ENCODE measurements at regions not wholly inside any gene's neighbourhood (a gene's known extent, or its start where the extent isn't known, plus 50 kb on each side); places are given as distances from the start of the nearest gene placed in this dataset.
"Not testable (repeated sequence)": the region's sequence is repeated elsewhere in the genome, so short reads cannot be mapped to it uniquely, and the experiment has no call there.

DNA sequence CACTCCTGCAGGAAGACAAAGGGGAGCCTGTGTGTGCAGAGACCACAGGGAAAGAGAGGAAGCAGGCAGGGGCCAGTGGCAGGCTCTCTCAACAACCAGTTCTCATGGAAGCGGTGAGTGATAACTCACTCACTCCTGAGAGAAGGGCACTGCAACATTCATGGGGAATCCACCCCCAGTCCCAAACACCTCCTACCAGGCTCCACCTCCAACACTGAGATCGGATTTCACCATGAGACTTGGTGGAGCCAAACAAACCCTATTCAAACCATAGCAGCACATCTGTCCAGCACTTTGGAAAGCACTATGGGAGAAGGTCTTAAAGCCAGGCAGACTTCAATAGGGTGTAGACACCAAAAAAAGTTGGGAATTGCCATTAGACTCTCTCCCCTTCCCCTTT lies 345.7 kb upstream of the SPRED2 start:
- H3K27ac ChIP-seq = no peak overlapping the region

DNA sequence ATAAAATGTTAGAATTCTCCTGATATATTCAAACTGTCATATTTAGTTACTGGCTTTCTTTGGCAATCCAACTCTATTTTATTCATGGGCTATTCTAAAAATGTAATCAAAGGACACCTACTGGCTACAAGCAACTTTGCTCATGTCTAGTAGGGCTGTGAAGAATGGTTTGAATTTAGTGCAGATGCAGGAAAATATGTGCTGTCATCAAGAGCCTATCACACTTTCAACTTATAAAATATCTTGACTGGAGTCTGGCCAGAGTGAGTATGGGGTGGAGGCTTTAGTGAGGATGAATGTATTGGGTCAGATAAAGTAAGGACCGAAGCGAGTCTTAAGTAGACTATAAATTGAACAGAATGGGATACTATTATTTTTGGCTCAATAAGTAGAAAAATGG lies 343.4 kb upstream of the SPRED2 start:
- H3K27ac ChIP-seq = no peak overlapping the region
- no peak for DNase-seq (ENCODE audit: low read depth, low spot score)

More for the DNA sequence above, 345.7 kb upstream of the SPRED2 start:
- DNase-seq (ENCODE audit: low read depth, low spot score) = no peak

DNA sequence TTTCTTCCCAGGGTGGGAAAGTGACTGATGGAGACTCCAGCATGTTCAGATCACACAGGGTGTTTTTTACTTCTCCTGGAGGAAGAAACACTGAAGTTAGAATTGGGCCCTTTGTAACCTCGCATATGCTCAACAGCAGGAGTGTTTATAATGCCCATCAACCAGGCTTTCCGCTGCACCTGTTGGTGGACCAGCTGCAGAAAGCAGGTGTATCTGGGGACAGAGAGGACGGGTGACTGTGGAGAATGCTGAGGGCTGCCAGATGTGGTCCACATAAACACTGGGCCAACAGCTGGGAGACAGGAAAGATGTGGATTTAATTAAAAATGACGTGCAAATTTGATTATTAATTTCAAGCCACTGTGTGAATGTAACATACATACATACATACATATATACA lies 335.5 kb upstream of the SPRED2 start:
- DNase-seq (ENCODE audit: low read depth, low spot score) = no peak
- H3K27ac ChIP-seq = no peak overlapping the region

DNA sequence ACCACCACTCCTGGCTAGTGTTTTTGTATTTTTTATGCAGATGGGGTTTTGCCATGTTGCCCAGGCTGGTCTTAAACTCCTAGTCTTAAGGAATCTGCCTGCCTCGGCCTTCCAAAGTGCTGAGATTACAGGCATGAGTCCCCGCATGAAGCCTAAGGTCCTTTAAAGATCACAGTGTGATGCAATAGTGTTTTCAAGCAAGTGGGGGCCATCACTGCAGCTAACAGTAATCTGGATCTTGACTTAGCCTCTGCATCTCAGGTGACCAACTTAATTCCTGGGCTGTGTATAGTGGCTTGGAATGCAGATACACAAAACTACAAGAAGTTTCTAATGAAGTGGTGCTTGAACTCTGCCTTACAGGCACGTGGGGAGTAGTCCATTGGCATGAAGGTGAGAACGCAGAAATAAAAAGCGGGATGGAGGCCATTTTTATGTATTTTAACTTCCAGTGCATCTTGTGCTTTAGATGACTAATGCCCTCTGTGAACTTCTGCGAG lies 334.4 kb upstream of the SPRED2 start:
- no peak for DNase-seq (ENCODE audit: low read depth, low spot score)
- H3K27ac ChIP-seq = no peak overlapping the region

DNA sequence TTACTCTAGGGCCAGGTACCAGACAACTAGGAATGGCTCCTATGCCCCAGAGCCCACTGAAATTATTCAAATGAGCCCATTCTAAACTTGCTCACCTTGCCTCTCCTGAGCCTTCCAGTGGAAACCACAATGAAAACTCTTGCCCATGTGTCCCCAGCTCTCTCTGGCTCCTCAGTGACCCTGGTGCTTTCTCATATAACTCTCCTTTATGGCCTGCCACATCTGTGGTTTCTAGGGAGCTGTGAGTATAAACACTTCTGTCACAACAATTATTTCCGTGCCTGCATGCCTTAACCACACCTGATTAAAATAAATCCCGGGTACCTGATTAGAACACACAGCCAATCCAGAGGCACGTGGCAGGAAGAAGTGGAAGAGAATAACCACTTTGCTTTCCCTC lies 333.0 kb upstream of the SPRED2 start:
- DNase-seq (ENCODE audit: low read depth, low spot score) = no peak
- no peak overlapping the region for H3K27ac ChIP-seq

- no peak overlapping the region for H3K27ac ChIP-seq
- no peak for DNase-seq (ENCODE audit: low read depth, low spot score)
Measured at GRCh38 chr2:65762068-65762467, 329.7 kb upstream of the SPRED2 start.

- peak; percentile 40 for DNase-seq (ENCODE audit: low read depth, low spot score)
Measured at GRCh38 chr2:65754219-65754618, 321.8 kb upstream of the SPRED2 start.

DNA sequence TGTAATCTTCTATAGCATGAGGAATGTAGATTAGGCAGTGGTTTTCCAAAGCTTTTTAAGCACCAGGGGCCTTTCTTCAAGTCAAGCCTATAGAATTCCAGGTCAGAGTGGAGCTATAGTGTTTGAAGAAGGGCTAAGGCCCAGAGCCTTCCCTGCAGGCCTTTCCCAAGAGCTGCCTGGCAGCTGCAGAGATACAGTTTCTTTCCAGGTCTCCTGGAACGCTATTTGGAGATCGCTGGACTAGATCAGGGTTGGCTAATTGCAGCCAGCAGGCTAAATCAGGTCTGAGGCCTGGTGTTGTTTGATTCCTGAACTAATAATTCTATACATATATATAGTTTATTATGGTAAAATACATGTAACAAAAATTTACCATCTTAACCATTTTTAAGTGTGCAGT lies 319.0 kb upstream of the SPRED2 start:
- DNase-seq (ENCODE audit: low read depth, low spot score) = no peak
- H3K27ac ChIP-seq = no peak overlapping the region

More at GRCh38 chr2:65754219-65754618, 321.8 kb upstream of the SPRED2 start:
- no peak overlapping the region for H3K27ac ChIP-seq

DNA sequence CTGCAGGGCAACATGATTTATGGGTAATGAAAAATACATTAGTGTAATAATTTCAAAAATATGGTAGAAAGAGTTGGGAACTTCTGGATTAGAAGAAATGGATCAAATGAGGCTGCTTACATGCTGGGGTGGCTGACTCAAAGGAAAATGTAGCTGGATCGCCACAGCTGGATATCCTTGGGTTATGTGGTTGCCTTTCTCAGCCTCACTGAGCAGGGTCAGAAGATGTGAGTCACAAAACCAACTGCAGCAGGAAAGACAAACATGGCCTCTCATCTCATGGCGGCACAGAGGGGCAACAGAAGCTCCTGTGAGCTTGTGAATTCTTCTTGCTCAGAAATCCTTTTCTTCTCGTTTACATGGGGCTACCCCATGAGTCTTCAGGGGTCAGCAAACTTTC lies 317.1 kb upstream of the SPRED2 start:
- no peak for DNase-seq (ENCODE audit: low read depth, low spot score)

DNA sequence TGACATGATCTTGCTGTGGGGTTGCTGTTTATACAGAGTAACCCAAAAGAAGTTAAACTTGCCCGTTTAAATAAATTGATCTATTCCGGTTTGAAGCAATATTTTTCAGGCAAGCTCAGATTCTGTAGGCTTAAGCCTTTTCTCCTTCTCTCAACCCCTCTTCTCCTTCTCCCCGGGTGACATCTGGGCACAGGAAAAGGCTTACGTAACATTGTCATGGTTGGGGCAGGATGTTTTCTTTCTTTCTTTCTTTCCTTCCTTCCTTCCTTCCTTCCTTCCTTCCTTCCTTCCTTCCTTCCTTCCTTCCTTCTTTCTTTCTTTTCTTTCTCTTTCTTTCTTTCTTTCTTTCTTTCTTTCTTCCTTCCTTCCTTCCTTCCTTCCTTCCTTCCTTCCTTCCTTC lies 315.5 kb upstream of the SPRED2 start:
- H3K27ac ChIP-seq; DNase-seq (ENCODE audit: low read depth, low spot score): not testable (repeated sequence)

More for the DNA sequence above, 317.1 kb upstream of the SPRED2 start:
- H3K27ac ChIP-seq = no peak overlapping the region

DNA sequence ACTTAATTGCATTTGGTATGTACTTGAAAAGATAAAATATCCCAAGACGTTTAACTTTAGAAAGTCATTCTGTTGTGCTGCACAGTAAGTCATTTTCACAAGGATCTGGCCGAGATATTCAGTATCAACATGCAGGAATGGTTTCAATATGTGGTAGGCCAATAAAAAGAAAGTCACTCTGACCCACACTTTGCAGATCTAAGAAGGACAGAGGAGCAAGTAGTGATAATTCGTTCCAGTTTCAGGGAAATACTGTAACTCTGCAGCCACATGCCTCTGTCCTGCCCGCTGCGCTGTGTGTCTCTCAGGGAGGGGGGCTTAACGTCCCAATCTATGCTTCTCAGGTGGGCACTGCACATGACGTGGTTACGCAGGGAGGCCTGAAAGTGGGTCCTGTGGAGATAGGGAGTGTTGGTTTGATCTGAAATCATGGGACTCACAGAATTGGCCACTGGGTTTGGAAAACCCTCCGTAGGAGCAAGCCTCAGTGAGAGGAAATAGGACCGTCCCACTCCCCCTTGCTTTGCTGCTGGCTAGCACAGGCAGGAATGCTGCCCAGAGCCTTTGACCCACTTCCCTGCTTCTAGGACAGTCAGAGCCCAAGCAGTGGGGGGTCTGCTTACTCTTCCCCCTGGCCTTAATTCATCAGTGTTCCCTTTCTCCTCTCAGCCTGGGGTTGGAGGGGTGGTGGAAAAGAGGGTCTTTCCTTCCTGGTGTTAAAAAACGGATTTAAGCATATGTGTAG lies 314.7 kb upstream of the SPRED2 start:
- no peak overlapping the region for H3K27ac ChIP-seq
- DNase-seq (ENCODE audit: low read depth, low spot score) = no peak

DNA sequence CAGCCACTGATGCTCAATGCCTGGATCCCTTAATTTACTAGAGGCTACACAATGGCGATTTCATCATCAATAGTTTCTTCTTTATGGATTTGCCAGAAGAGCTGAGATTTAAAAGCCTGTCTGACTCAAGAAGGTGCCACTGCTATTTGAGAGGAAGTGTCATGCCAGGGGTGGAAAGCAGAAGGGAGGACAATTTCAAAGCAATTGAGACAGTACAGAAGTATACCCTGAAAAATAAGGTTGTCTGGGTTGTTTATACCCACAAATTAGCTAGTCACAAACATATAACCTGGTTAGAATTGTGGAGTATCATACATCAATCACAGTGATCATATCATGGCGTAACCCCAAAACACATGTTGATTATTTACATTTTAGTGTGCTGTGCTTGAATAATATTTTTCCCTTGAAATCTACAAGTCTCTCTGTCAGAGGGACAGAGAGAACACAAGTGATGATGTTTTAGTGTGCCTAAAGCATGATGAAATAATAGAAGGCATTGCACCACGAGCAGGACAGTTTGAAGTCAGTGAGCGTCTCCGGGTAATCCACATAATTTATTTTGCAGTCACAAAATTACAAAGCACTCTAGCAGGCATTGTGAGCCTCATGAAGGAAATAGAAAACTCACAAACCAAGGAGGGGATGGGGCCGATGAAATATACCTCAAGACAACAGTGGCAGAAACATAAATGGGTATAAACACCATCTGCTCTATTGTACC lies 312.2 kb upstream of the SPRED2 start:
- DNase-seq (ENCODE audit: low read depth, low spot score) = no peak
- no peak overlapping the region for H3K27ac ChIP-seq

DNA sequence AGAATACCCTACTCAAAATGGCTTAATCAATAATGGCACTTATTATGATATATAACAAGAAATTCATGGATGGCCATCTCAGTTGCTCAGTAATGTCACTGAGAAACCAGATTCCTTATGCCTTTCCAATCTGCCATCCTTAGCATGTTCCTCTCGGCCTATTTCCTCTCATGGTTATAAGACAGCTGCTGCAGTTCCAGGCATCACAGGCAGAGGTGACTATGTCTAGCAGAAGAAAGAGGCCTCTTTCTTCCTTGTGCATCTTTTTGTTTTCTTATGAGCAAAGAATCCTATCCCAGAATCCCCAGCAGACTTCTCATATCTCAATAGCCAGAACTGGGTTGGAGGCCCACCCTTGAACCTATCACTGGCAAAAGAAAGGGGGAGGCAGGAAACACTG lies 310.6 kb upstream of the SPRED2 start:
- no peak for DNase-seq (ENCODE audit: low read depth, low spot score)
- no peak overlapping the region for H3K27ac ChIP-seq

GRCh38 chr2:65739927-65740326 lies 307.5 kb upstream of the SPRED2 start:
- DNase-seq (ENCODE audit: low read depth, low spot score) = no peak
- H3K27ac ChIP-seq = no peak overlapping the region

GRCh38 chr2:65737452-65738011 lies 305.1 kb upstream of the SPRED2 start:
- peak overlapping the region; percentile 20 for H3K27ac ChIP-seq
- no peak for DNase-seq (ENCODE audit: low read depth, low spot score)

GRCh38 chr2:65731476-65731875 lies 299.1 kb upstream of the SPRED2 start:
- no peak overlapping the region for H3K27ac ChIP-seq
- no peak for DNase-seq (ENCODE audit: low read depth, low spot score)

DNA sequence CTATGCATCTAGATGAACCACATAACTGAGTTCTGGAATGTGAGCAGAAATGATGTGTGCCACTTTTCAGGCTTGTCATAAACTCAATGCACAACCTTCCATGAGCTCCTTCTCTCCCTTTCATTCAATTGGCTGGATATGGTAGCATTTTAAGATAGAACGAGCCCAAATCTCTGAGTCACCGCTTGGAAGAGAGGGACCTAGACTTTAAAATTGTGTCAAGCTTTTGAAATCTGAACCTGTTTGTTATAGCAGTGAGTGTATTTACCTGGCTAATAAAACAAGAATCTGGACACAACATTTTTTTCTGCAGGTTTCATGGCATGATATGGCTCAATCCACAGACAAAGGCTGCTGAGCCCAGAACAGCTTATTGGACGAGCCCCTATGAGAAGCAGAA lies 297.8 kb upstream of the SPRED2 start:
- H3K27ac ChIP-seq = peak overlapping the region; percentile 85
- no peak for DNase-seq (ENCODE audit: low read depth, low spot score)

DNA sequence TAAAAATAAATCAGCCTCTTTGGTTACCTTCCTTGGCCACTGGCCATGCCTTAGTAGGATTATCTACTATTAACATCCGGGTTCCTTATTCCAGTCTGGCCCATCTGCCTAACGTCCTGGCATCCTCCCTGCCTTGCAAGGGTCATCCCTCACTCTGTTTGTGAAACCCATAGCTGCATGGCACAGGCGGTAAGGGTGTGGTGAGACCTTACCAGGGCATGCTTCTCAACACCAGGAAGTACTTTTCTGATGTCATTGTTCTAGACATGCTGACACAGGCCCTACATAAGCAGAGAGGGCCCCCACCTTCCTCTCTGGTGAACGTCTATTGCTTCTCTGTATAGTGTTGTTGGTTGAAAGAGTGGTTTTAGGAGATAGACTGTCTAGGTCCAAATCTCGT lies 296.8 kb upstream of the SPRED2 start:
- peak overlapping the region; percentile 85 for H3K27ac ChIP-seq
- peak; percentile 93 for DNase-seq (ENCODE audit: low read depth, low spot score)

DNA sequence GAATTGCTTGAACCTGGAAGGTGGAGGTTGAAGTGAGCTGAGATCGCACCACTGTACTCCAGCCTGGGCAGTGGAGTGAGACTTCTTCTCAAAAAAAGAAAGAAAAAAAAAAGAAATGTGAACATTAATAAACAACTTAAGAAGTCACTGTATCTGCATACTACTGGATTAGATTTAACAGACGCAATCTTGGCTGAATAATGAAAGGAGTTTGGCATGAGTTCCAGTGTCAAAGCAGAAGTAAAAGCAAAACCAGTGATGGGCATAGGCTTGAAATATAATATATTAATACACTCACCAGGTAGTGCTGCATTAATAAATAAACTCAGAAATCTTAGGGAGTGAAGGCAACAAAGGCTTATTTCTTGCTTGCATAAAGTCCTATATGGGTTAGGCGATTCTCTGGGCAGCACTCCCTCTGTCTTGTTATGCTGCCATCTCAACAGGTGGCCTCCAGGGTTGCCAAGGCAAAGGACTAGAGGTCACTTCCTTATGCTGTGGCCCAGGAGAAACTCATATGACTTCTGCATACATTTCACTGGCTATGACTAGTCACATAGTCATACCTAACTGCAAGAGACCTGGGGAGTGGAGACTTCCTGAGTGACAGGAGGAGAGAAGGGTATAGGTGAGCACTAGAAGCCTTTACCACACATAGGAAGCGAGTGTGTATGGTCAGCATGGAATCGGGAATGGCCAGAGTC lies 296.2 kb upstream of the SPRED2 start:
- peak overlapping the region; percentile 85 for H3K27ac ChIP-seq
- peak; percentile 96 for DNase-seq (ENCODE audit: low read depth, low spot score)

GRCh38 chr2:65727816-65728215 lies 295.4 kb upstream of the SPRED2 start:
- DNase-seq (ENCODE audit: low read depth, low spot score) = no peak
- H3K27ac ChIP-seq = peak overlapping the region; percentile 85

DNA sequence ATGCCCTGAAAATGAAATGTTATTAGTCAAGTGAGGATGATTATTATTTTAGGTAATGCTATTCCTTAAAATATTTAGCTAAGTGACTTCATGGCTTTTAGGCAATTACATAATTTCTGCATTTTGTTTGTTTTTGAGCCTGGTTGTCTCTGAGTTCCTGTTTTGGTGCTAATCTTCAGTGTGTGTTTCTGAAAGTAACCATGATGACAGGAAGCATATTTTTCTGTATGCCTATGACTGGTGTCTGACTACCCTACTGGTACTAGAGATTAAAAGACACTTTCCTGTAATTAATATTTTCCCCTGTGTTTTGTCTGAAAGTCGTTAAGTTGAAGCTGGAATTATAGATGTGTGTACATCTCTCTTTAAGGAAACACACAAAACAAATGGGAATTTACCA lies 295.0 kb upstream of the SPRED2 start:
- no peak overlapping the region for H3K27ac ChIP-seq
- DNase-seq (ENCODE audit: low read depth, low spot score) = no peak

Data from epithelial cell of prostate (primary cell).